Endothelial cell (in vitro differentiated cells): ENCODE measurements at regions not wholly inside any gene's neighbourhood (a gene's known extent, or its start where the extent isn't known, plus 50 kb on each side); places are given as distances from the start of the nearest gene placed in this dataset.

Source experiments
- DNase-seq: peaks from one replicate; pipeline ENCODE4 v3.0.0; 2021; ENCODE audit warnings: low spot score
- H3K27ac Mint-ChIP-seq: one replicate; pipeline ENCODE4 v1.8.0; 2021; ENCODE audit warnings: mixed read lengths, inconsistent platforms; ENCODE audit not compliant: unreplicated experiment
- H3K27me3 Mint-ChIP-seq: one replicate; pipeline ENCODE4 v1.8.0; 2021; ENCODE audit warnings: mild to moderate bottlenecking, moderate library complexity, mixed read lengths, inconsistent platforms; ENCODE audit not compliant: unreplicated experiment
- H3K36me3 Mint-ChIP-seq: one replicate; pipeline ENCODE4 v1.8.0; 2021; ENCODE audit warnings: mild to moderate bottlenecking, low read depth, mixed read lengths, inconsistent platforms; ENCODE audit not compliant: unreplicated experiment
- H3K4me1 Mint-ChIP-seq: one replicate; pipeline ENCODE4 v1.8.0; 2021; ENCODE audit warnings: mild to moderate bottlenecking, mixed read lengths, inconsistent platforms; ENCODE audit not compliant: unreplicated experiment
- H3K4me3 Mint-ChIP-seq: one replicate; pipeline ENCODE4 v1.8.0; 2021; ENCODE audit warnings: mild to moderate bottlenecking, mixed read lengths, inconsistent platforms; ENCODE audit not compliant: unreplicated experiment
- H3K9me3 Mint-ChIP-seq: one replicate; pipeline ENCODE4 v1.8.0; 2021; ENCODE audit warnings: mixed read lengths, inconsistent platforms; ENCODE audit not compliant: unreplicated experiment
- CTCF ChIP-seq: fragments of 200-600 bp; sonication (generic); IDR thresholded peaks from one replicate; pipeline ENCODE4 v1.5.0; 2021; ENCODE audit warnings: antibody characterized with exemption; ENCODE audit not compliant: unreplicated experiment

GRCh38 chr20:23266530-23267398 is 83.8 kb upstream of the NXT1 start:
- TF ChIP-seq CTCF: no peak
- no peak for DNase-seq
- peaks cover 3% of the 10 kb centered on the region for H3K27me3 Mint-ChIP-seq
- H3K9me3 Mint-ChIP-seq: peaks cover 9% of the 10 kb centered on the region
- H3K27ac Mint-ChIP-seq: no peak overlapping the region
- H3K36me3 Mint-ChIP-seq: peaks cover 7% of the 10 kb centered on the region
- H3K4me1 Mint-ChIP-seq: peaks cover 34% of the 10 kb centered on the region
- H3K4me3 Mint-ChIP-seq: peak overlapping the region; percentile 51

DNA sequence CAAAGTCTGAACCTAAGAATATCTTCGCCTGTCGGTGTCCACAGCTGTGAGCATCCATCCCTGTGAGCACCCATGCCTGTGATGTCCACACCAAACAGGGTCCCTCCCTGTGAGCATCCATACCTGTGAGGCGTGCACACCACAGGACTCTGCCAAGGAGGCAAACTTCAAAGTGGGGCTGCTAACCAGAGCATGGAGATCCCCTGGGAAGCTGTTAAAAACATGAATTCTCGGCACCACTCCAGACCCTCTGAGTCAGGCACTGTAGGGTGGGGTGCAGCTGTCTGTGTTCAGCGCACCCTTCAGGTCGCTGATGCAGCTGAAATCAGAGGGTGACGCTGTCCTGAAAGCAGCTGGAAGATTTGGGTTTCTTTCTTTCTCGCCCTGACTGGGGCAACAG is 85.4 kb upstream of the NXT1 start:
- Mint-ChIP-seq H3K27ac (no peak overlapping the region), H3K27me3 (peaks cover 3% of the 10 kb centered on the region), H3K36me3 (peaks cover 7% of the 10 kb centered on the region), H3K9me3 (peaks cover 9% of the 10 kb centered on the region), H3K4me1 (peaks cover 19% of the 10 kb centered on the region), H3K4me3 (no peak overlapping the region)
- no peak for DNase-seq
- TF ChIP-seq CTCF: no peak

GRCh38 chr20:23264545-23264944 is 86.0 kb upstream of the NXT1 start:
- H3K36me3 Mint-ChIP-seq: peaks cover 7% of the 10 kb centered on the region
- H3K4me1 Mint-ChIP-seq: peaks cover 15% of the 10 kb centered on the region
- peaks cover under 1% of the 10 kb centered on the region for H3K27me3 Mint-ChIP-seq
- H3K4me3 Mint-ChIP-seq: no peak overlapping the region
- no peak for TF ChIP-seq CTCF
- DNase-seq: no peak
- peaks cover 7% of the 10 kb centered on the region for H3K9me3 Mint-ChIP-seq
- no peak overlapping the region for H3K27ac Mint-ChIP-seq

- Mint-ChIP-seq H3K4me1 (peaks cover 35% of the 10 kb centered on the region), H3K4me3 (peak overlapping the region; percentile 33), H3K27me3 (peaks cover 2% of the 10 kb centered on the region), H3K27ac (no peak overlapping the region), H3K9me3 (no peaks in the 10 kb centered on the region), H3K36me3 (no peaks in the 10 kb centered on the region)
- no peak for DNase-seq
- TF ChIP-seq CTCF: no peak
These were observed 90.3 kb upstream of the NXT1 start for GRCh38 chr20:23260181-23260840.

GRCh38 chr20:23258747-23259121 is 91.9 kb upstream of the NXT1 start:
- Mint-ChIP-seq H3K4me3 (no peak overlapping the region), H3K9me3 (no peaks in the 10 kb centered on the region), H3K27ac (no peak overlapping the region), H3K27me3 (peaks cover 5% of the 10 kb centered on the region), H3K36me3 (no peaks in the 10 kb centered on the region), H3K4me1 (peaks cover 40% of the 10 kb centered on the region)
- DNase-seq: no peak
- no peak for TF ChIP-seq CTCF
